Fibroblast of mammary gland (primary cell): ENCODE measurements at regions not wholly inside any gene's neighbourhood (a gene's known extent, or its start where the extent isn't known, plus 50 kb on each side); places are given as distances from the start of the nearest gene placed in this dataset.

ENCODE experiments used
- DNase-seq: peaks from one replicate; pipeline ENCODE4 v3.0.0-alpha.2; 2010; ENCODE audit warnings: low read depth
- H3K4me3 ChIP-seq: 2 replicates; pipeline ENCODE4 v1.5.1; 2011; ENCODE audit warnings: low read depth, mild to moderate bottlenecking, low read length, moderate library complexity; ENCODE audit not compliant: control insufficient read depth
- TF ChIP-seq, protein P1 (sequence below): conservative IDR thresholded peaks from 2 replicates; pipeline ENCODE4 v1.5.1; 2011; ENCODE audit warnings: low read depth, low read length, inconsistent platforms; ENCODE audit not compliant: control insufficient read depth, insufficient read depth

DNA sequence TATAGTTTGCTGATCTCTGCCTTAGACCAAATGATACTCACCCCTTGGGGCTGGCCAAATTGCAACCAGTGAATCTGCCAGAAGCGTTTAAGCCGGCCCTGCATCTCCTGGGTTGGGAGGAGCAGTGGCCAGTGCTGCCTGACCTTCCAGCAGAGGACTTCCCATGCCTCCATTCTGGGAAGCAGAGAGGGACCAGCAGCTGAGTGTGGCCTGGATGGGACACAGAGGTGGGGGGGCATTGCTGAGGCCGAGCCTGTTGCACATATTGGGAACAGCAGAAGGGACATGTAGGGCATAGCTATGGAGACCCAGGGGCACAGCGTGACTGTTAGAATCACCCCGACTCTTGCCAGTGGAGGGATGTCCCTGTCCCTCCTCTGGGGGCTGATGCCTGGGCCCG lies 93.3 kb downstream of the CPZ start:
- no peak overlapping the region for H3K4me3 ChIP-seq
- TF ChIP-seq, protein P1, sequence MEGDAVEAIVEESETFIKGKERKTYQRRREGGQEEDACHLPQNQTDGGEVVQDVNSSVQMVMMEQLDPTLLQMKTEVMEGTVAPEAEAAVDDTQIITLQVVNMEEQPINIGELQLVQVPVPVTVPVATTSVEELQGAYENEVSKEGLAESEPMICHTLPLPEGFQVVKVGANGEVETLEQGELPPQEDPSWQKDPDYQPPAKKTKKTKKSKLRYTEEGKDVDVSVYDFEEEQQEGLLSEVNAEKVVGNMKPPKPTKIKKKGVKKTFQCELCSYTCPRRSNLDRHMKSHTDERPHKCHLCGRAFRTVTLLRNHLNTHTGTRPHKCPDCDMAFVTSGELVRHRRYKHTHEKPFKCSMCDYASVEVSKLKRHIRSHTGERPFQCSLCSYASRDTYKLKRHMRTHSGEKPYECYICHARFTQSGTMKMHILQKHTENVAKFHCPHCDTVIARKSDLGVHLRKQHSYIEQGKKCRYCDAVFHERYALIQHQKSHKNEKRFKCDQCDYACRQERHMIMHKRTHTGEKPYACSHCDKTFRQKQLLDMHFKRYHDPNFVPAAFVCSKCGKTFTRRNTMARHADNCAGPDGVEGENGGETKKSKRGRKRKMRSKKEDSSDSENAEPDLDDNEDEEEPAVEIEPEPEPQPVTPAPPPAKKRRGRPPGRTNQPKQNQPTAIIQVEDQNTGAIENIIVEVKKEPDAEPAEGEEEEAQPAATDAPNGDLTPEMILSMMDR = no peak
- no peak for DNase-seq

DNA sequence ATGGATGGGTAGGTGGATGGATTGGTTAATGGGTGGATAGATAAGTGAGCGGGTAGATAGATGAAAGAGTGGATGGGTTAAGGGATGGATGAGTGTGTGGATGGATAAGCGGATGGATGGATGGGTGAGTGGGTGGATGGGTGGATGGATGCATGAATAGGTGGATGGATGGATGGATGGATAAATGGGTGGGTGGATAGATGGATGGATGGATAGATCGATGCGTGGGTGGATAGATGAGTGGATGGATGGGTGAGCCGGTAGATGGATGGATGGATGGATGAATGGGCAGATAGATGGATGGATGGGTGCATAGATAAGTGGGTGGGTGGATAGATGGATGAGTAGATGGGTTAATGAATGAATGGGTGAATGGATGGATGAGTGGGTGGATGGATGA lies 90.9 kb downstream of the CPZ start:
- H3K4me3 ChIP-seq = no peak overlapping the region
- no peak for DNase-seq
- TF ChIP-seq, protein P1 = no peak

DNA sequence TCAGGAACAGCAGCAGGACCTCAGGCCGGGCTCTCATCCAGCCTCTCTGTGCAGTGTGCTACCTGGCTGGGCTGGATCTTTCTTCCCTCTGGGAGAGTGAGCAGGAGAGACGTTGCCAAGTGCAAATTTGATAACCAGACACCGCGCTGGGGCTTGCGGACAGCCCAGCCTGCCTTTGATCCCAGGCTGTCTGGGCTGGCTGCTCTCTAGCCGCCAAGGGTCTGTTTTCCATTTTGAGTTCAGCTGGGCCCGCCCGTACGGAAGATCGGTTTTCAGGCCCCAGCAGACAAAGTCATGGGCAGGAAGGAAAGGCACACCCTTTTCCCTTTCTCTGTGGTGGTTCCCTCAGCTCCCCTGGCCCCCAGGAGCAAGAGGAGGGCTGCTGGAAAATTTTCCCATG lies 90.2 kb downstream of the CPZ start:
- no peak overlapping the region for H3K4me3 ChIP-seq
- TF ChIP-seq, protein P1 = no peak
- DNase-seq = no peak

DNA sequence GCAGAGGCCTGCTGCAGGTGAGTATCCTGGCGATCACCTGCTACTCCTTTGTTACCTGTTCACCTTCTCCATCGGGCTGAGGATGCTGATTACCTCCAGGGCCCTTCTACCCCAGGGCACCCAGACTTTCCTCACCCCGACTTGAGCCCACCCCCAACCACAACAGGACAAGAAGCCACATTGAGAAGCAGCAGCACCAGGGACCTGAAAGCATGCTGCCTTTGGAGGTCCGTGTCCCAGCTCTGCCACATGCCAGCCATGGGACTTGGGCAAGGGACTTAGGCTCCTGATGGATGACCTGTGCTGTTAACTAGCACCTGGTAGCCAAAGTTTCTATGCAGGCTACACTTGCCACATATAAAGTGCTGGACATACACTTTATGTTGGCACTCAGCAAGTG lies 89.7 kb downstream of the CPZ start:
- no peak for DNase-seq
- no peak overlapping the region for H3K4me3 ChIP-seq
- TF ChIP-seq, protein P1 = no peak

DNA sequence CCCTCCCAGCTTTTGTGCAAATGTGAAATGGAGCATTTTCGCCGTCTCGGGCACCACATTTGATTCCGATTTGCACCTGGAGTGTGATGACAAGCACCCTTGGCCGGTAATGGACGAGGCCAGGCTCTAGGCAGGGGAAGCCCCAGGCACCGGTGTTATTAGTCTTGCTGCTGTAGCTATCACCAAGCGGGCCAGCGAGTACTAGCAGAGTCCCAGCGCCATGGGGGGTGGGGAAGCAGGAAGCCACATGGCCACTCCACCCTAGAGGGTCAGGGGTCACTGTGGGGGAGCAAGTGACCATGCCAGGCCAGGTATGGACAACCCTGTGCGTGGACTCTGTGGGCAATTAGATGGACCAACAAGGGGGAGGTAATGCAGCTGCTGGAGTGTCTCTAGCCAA lies 88.8 kb downstream of the CPZ start:
- no peak overlapping the region for H3K4me3 ChIP-seq
- no peak for DNase-seq
- TF ChIP-seq, protein P1 = no peak

DNA sequence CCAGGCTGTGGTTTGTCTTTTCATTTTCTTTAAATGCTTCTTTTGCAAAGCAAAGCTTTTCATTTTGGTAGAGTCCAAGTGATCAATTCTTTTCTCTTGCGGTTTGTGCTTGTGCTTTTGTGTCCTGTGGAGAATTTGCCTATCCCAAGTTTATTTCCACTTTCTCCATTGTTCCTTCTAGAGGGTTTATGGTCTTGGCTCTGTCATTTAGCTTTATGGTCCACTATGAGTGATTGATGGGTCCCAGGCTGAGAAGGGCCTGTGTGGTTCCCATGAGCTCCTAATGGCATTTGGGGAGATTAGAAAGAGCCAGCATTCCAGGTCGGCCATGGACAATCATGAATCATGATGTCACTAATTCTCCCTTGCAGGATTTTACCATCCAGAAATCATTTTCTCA lies 86.5 kb downstream of the CPZ start:
- TF ChIP-seq, protein P1 = no peak
- H3K4me3 ChIP-seq = no peak overlapping the region
- DNase-seq = no peak

DNA sequence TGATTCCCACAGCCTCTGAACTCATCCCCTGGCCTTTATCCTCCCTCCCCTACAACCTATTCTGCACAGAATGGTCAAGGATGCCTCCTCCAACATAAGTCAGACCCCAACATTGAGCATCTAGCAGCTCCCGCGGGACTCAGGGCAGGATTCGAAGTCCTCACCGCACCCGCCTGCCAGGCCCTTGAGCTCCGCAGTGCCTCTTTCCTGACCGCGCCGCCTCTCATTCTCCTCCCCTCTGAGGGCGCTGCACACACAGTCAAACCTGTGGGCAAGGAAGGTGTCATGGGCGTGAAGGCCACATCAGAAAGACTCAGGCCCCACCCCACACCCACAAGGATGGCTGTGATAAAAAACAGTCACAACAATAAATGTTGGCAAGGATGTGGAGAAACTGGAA lies 84.1 kb downstream of the CPZ start:
- TF ChIP-seq, protein P1 = no peak
- H3K4me3 ChIP-seq = no peak overlapping the region
- no peak for DNase-seq
